Endodermal cell (in vitro differentiated cells): ENCODE measurements at regions not wholly inside any gene's neighbourhood (a gene's known extent, or its start where the extent isn't known, plus 50 kb on each side); places are given as distances from the start of the nearest gene placed in this dataset.

Experiments
- DNase-seq: peaks from one replicate; pipeline ENCODE4 v3.0.0-alpha.2; 2017
- H3K27ac ChIP-seq: 2 replicates; pipeline ENCODE4 v1.5.1; 2013; ENCODE audit warnings: mild to moderate bottlenecking, low read depth, low read length, moderate library complexity
- H3K27me3 ChIP-seq: 2 replicates; pipeline ENCODE4 v1.6.1; 2013; ENCODE audit warnings: mild to moderate bottlenecking, low read length, moderate library complexity; ENCODE audit not compliant: insufficient read depth, control insufficient read depth, poor library complexity, severe bottlenecking
- H3K36me3 ChIP-seq: 2 replicates; pipeline ENCODE4 v1.7.0; 2013; ENCODE audit warnings: mild to moderate bottlenecking, low read length, moderate library complexity; ENCODE audit not compliant: control insufficient read depth, insufficient read depth
- H3K4me1 ChIP-seq: one replicate; pipeline ENCODE4 v1.7.0; 2013; ENCODE audit warnings: low read length; ENCODE audit not compliant: control insufficient read depth, insufficient read depth
- H3K4me3 ChIP-seq: 2 replicates; pipeline ENCODE4 v1.5.1; 2013; ENCODE audit warnings: mild to moderate bottlenecking, low read length, moderate library complexity
- H3K9ac ChIP-seq: 2 replicates; pipeline ENCODE4 v1.6.1; 2013; ENCODE audit warnings: mild to moderate bottlenecking, low read length, moderate library complexity; ENCODE audit not compliant: poor library complexity, severe bottlenecking; ENCODE audit errors: extremely low read depth
- H3K9me3 ChIP-seq: 2 replicates; pipeline ENCODE4 v1.6.1; 2013; ENCODE audit warnings: mild to moderate bottlenecking, low read length, moderate library complexity; ENCODE audit not compliant: control insufficient read depth
- H3K27ac Mint-ChIP-seq: 2 replicates; pipeline ENCODE4 v1.8.0; 2020; ENCODE audit warnings: mixed read lengths
- H3K27me3 Mint-ChIP-seq: 2 replicates; pipeline ENCODE4 v1.8.0; 2021; ENCODE audit warnings: mild to moderate bottlenecking, mixed read lengths; ENCODE audit not compliant: insufficient read depth
- H3K36me3 Mint-ChIP-seq: 2 replicates; pipeline ENCODE4 v1.8.0; 2020; ENCODE audit warnings: low read depth, mixed read lengths
- H3K4me1 Mint-ChIP-seq: 2 replicates; pipeline ENCODE4 v1.8.0; 2020; ENCODE audit warnings: mixed read lengths
- H3K4me3 Mint-ChIP-seq: 2 replicates; pipeline ENCODE4 v1.8.0; 2020; ENCODE audit warnings: mild to moderate bottlenecking, moderate library complexity, mixed read lengths
- H3K9me3 Mint-ChIP-seq: 2 replicates; pipeline ENCODE4 v1.8.0; 2020; ENCODE audit warnings: mild to moderate bottlenecking, mixed read lengths
- WGBS, 2 experiments: methylation state at CpG; one replicate each; pipeline versions ENCODE4 v1.1.5 to v1.1.7; 2013; ENCODE audit warnings: missing lambda C conversion rate in 2 of 2, mixed read lengths in 1 of 2; ENCODE audit not compliant: insufficient coverage in 1 of 2, insufficient read length in 1 of 2; 5-methylcytosine and 5-hydroxymethylcytosine counted together
- TF ChIP-seq, protein P1 (sequence below): fragments of 200-600 bp; sonication (generic); conservative IDR thresholded peaks from 2 replicates; pipeline ENCODE4 v1.5.0; 2021; ENCODE audit warnings: antibody characterized with exemption, mild to moderate bottlenecking

DNA sequence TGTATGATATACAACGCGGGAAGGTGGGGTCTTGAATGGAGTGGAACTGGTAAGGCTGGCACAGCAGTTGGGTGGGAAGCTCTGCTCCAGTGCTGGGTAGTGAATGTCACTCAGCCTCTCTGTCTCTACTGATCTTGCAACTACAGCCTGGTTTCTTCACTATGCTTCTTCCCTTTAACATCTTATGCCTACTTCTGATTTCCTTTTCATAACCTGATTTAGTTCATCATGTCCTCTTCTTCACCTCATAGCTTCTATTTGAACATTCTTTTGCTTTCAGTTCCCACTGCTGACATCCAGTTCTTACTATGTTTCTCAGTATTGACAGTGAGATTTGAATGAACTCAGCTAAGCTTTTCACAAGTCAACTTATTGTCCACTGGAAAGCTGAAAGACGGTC, 286.2 kb downstream of the ARL6IP6 start:
- Histone ChIP-seq H3K9ac (no peak overlapping the region), H3K27ac (no peak overlapping the region), H3K36me3 (no peaks in the 10 kb centered on the region), H3K4me3 (no peak overlapping the region), H3K27me3 (no peaks in the 10 kb centered on the region), H3K9me3 (no peaks in the 10 kb centered on the region), H3K4me1 (no peaks in the 10 kb centered on the region)
- Mint-ChIP-seq H3K4me1 (no peaks in the 10 kb centered on the region), H3K27ac (no peak overlapping the region), H3K4me3 (no peak overlapping the region), H3K9me3 (peaks cover 2% of the 10 kb centered on the region), H3K36me3 (no peaks in the 10 kb centered on the region), H3K27me3 (no peaks in the 10 kb centered on the region)
- 83 to 87% methylated on average over 1 to 3 of the region's 3 CpGs for WGBS, 2 experiments
- TF ChIP-seq, protein P1, sequence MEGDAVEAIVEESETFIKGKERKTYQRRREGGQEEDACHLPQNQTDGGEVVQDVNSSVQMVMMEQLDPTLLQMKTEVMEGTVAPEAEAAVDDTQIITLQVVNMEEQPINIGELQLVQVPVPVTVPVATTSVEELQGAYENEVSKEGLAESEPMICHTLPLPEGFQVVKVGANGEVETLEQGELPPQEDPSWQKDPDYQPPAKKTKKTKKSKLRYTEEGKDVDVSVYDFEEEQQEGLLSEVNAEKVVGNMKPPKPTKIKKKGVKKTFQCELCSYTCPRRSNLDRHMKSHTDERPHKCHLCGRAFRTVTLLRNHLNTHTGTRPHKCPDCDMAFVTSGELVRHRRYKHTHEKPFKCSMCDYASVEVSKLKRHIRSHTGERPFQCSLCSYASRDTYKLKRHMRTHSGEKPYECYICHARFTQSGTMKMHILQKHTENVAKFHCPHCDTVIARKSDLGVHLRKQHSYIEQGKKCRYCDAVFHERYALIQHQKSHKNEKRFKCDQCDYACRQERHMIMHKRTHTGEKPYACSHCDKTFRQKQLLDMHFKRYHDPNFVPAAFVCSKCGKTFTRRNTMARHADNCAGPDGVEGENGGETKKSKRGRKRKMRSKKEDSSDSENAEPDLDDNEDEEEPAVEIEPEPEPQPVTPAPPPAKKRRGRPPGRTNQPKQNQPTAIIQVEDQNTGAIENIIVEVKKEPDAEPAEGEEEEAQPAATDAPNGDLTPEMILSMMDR = no peak
- DNase-seq = no peak

DNA sequence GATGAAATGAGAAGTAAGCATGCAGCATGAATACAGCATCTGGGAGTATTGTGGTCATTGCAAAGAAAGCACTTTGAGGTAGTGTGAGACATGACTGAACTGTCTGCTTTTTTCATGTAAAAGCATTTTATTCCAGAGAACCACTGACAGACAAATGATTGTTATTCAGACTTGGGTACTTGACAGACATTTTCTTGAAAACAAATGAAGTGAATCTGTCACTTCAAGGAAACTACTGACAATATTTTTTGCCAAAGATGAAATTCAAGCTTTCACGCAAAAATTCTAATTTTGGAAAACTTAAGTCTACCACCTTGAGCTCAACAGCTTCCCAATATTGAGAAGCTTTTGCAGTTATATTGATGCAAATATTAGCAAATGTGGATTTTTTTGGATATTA, 255.7 kb downstream of the ARL6IP6 start:
- no peaks in the 10 kb centered on the region for H3K27me3 Mint-ChIP-seq
- H3K36me3 ChIP-seq = no peaks in the 10 kb centered on the region
- no peaks in the 10 kb centered on the region for H3K4me1 Mint-ChIP-seq
- peaks cover 43% of the 10 kb centered on the region for H3K9me3 ChIP-seq
- peaks cover 46% of the 10 kb centered on the region for H3K9me3 Mint-ChIP-seq
- no peak overlapping the region for H3K27ac Mint-ChIP-seq
- no peak overlapping the region for H3K9ac ChIP-seq
- H3K36me3 Mint-ChIP-seq = peaks cover 4% of the 10 kb centered on the region
- WGBS, 2 experiments = 0% methylated on average over 1 of the region's 1 CpG; no CpG with 5 or more reads in 1 of the 2 experiments
- DNase-seq = no peak
- no peak overlapping the region for H3K4me3 Mint-ChIP-seq
- no peak overlapping the region for H3K27ac ChIP-seq
- no peaks in the 10 kb centered on the region for H3K27me3 ChIP-seq
- TF ChIP-seq, protein P1 = no peak
- H3K4me1 ChIP-seq = no peaks in the 10 kb centered on the region
- H3K4me3 ChIP-seq = no peak overlapping the region

DNA sequence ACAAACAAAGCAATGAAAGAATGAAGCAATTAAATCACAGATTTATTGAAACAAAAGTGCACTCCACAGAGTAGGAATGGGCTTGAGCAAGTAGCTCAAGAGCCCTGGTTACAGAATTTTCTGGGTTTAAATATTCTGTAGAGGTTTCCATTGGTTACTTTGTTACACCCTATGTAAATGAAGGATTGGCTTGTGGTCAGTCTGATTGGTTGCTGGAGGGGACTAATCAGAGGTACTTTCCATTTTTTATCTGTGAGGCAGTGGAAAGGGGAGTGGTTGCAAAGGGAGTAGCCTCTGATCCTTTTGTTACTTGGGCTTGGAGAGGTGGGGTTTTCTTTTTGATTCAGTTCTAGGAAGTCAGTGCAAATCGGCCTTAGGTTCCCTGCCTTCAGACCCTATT, 253.3 kb downstream of the ARL6IP6 start:
- WGBS, 2 experiments = 94% methylated on average over 1 of the region's 1 CpG; no CpG with 5 or more reads in 1 of the 2 experiments
- no peak overlapping the region for H3K27ac Mint-ChIP-seq
- Histone ChIP-seq H3K36me3 (no peaks in the 10 kb centered on the region), H3K4me1 (no peaks in the 10 kb centered on the region), H3K27ac (no peak overlapping the region), H3K27me3 (no peaks in the 10 kb centered on the region), H3K4me3 (no peak overlapping the region), H3K9ac (no peak overlapping the region), H3K9me3 (peaks cover 67% of the 10 kb centered on the region)
- DNase-seq = no peak
- TF ChIP-seq, protein P1 = no peak
- no peak overlapping the region for H3K4me3 Mint-ChIP-seq
- no peaks in the 10 kb centered on the region for H3K27me3 Mint-ChIP-seq
- H3K9me3 Mint-ChIP-seq = peaks cover 64% of the 10 kb centered on the region
- peaks cover 4% of the 10 kb centered on the region for H3K36me3 Mint-ChIP-seq
- no peaks in the 10 kb centered on the region for H3K4me1 Mint-ChIP-seq
